ENCODE measurements at regions not wholly inside any gene's neighbourhood (a gene's known extent, or its start where the extent isn't known, plus 50 kb on each side); places are given as distances from the start of the nearest gene placed in this dataset.
"Not testable (repeated sequence)": the region's sequence is repeated elsewhere in the genome, so short reads cannot be mapped to it uniquely, and the experiment has no call there.

DNA sequence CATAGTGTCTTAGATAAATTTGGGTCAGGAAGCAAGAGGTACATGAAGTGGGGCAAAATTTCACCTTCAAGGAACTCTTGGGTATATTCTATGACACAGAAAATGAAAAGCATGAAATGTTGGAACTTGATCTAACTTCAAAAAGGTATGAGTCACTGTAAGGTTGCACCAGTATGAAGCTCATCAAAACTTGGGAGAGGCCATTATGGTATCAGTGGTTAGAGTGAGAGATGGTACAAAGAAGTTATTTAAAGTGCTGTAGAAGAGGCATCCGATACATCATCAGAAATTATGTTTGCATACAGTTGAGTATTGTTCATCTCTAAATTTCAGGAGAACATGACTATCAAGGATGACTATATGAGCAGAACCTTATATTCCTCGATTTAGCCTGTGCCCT, 302.9 kb upstream of the SUCLG2 start:
- no peak for DNase-seq (ENCODE audit: low read depth in 2 of 2)

DNA sequence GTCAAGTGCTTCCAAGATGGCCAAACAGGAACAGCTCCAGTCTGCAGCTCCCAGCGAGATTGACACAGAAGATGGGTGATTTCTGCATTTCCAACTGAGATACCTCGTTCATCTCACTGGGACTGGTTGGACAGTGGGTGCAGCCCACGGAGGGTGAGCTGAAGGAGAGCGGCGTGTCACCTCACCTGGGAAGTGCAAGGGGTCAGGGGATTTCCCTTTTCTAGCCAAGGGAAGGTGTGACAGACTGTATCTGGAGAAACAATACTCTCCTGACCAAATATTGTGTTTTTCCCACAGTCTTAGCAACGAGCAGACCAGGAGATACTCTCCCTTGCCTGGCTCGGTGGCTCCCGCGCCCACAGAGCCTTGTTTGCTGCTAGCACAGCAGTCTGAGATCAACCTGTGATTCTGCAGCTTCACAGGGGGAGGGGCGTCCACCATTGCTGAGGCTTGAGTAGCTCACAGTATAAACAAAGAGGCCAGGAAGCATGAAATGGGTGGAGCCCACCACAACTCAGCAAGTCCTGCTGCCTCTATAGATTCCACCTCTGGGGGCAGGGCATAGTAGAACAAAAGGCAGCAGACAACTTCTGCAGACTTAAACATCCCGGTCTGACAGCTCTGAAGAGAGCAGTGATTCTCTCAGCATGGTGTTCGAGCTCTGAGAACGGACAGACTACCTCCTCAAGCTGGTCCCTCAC, 293.5 kb upstream of the SUCLG2 start:
- DNase-seq (ENCODE audit: low read depth in 2 of 2), result peak; percentile 14 to 21

DNA sequence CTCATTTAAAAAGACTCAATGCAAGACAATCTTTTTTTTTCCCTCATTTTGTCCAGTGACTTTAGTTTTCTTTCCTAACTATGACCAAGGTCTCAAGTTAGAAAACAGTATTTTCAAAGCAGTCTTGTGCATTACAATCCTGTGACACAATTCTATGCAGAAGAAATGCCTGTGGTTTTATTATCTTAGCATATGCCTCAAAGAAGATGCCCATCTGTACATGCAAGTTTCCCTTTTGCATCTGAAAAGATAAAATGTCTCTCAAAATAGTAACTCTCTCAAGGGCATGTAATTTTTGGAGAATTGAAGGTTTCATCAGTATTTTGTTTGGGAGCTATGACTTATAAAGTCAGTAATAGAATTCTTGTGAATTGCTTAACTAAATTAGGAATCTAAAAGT, 292.0 kb upstream of the SUCLG2 start:
- no peak for DNase-seq (ENCODE audit: low read depth in 2 of 2)

DNA sequence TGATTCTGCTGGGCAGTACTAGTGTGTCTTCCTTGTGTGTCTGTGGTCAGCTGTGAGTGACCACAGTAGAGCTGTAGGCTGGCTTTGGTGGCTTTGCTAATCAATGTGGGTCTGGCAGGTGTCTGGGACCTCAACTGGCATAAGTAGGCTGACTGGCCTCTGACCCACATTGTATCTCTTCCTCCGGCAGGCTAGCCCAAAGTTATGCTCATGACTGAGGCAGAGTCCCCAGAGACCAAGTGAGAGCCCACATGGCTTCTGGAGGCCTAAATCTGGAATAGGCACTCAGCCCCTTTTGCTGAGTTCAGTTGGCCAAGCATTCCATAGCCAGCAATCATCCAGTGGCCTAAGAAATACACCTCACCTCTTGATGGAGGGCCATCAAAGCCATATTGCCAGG, 289.1 kb upstream of the SUCLG2 start:
- no peak for DNase-seq (ENCODE audit: low read depth in 2 of 2)

DNA sequence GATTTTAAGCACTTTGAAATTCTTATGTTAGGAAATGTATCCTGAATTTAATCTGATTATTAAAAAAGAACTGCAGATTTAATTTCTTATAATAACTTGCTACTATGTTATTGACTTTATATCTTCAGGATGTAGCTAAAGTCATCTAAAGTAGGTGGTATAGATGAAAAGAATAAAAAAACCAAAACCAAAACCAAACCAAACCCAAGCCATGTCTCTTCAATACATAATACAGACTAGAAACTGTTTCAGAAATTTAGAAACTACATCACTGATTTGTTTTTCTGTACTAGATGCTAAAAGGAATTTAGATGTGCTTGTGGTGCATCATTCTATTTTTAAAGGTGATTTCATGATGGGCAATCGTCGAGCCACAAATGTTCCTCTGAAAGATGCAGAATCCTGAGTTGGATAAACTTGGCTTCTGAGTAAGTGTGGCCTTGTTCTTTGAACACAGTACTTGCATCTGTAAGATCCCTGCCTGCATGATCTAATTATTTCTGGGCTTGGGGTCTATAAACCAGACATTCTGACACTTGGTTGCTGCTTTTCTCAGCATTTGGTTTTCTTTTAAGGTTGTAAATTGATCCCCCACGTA, 287.1 kb upstream of the SUCLG2 start:
- DNase-seq (ENCODE audit: low read depth in 2 of 2), result no peak

DNA sequence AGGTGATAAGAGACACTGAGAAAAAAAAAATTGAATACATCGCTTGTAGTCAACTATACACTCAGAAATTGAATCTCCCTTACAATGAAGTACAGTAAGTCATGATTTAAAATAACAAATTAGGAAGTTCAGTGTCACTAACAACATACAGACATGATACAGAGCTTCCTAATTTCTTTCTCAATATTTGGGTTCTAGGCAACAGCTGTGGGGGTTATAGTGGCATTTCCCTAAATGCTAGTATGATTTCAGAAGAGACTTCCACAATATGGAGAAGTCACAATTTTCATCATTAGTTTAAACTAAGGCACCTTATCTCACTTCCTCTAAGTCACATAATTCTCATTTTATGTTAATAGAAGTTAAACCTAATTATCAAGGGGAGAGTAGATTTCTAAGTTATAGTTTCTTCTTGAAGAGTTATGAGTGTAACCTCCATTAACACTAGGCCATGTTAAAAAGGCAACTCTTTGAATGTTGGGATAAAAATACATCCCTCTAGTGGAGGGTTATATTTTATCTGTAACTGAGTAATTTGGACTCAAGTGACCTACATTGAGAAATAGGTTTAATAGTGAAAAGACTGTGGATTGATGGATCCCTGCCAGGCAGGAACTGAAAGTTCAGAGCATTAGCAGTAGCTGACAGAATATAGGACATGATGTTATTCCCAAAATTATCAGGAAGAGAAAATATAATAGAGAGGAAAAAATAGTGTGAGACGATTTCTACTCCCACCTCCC, 286.0 kb upstream of the SUCLG2 start:
- no peak for DNase-seq (ENCODE audit: low read depth in 2 of 2)

DNA sequence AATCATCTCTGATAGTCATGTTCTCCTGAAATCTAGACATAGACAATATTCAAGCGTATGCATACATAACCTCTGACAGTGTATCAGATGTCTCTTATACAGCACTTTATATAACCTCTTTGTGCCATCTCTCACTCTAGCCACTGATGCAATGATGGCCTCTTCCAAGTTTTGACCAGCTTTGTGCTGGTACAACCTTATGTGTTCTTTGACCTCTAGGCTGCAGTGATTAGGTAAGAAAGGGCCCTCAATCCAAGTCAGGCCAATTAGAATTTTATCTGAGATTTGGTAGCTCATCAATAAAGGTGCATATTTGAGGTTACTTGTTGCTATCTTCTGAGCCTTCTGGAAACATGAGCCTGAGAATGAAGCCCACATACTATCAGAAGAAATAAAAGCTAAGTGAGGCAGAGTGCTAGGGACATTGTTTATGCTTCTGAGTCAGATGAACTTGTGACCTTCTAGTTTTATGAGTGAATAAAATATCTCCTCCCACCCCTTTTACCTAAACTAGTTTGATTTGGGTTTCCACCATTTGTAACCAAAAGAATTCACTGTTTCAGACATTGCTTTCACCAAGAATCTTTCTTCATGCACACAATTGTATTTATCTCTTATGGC, 283.2 kb upstream of the SUCLG2 start:
- DNase-seq (ENCODE audit: low read depth in 2 of 2), result no peak

DNA sequence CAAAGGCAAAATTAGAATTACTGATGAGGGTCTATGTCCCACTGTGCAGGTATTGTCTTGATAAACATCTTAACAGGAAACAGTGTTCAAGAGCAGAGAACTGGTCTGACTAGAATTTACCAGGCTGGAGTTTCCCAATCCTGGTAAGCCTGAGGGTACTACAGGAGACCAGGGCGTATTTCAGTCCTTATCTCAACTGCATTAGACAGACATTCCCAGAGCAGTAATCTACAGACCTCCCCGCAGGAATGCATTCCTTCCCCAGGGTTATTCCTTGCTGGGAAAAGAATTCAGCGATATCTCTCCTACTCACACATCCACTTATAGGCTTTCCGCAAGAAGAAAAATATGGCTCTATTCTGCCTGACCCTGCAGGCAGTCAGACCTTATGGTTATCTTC, 276.0 kb upstream of the SUCLG2 start:
- not testable (repeated sequence) for DNase-seq (ENCODE audit: low read depth in 2 of 2)

DNA sequence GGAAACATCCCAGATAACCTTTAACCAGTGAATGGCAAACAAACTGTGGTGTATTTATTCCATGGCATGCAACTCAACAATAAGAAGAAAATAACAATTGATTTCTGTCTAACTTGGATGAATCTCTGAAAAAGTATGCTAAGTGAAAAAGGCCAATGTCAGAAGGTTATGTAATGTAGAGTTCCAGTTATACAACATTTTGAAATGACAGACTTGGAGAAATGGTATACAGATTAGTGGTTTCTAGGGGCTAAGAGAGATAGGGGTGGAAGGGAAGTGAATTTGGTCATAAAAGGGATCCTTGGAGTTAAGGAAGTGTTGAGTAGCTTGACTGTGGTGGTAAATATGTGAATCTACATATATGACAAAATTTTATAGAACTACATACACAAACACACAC, 269.4 kb upstream of the SUCLG2 start:
- DNase-seq (ENCODE audit: low read depth in 2 of 2), result no peak

DNA sequence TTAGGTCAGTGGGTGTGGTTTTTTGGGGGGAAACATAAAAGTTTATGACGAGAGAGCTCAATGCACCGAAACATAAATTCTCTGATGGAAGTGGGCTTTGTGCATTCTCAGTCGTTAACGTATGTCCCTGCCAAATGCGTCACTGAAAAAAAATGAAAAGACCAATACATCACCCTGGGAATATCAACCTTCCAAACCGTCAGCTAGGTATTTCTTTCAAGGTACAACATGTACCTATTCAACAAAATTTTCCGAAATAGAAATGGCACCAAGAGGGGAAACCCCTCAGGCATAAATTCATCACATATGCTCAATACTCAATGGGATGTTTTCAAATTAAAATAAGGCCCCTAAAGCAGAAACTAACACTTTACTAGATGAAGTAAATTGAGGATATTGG, 266.6 kb upstream of the SUCLG2 start:
- no peak for DNase-seq (ENCODE audit: low read depth in 2 of 2)

DNA sequence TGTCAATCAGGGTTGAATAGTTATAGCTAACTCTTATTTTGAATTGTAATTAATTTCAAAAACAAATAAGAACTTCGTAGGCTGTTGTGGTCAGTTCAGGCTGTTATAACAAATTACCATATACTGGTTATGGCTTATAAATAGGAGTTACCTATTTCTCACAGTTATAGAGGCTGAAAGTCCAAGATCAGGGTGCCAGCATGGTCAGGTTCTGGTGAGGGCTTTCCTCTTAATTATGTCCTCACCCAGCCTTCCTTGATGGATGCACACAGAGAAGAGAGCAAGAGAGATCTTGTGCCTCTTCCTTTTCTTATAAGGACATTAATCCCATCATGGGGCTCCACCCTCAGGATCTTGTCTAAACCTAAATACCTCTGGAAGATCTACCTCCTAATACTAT, 265.9 kb upstream of the SUCLG2 start:
- no peak for DNase-seq (ENCODE audit: low read depth in 2 of 2)

DNA sequence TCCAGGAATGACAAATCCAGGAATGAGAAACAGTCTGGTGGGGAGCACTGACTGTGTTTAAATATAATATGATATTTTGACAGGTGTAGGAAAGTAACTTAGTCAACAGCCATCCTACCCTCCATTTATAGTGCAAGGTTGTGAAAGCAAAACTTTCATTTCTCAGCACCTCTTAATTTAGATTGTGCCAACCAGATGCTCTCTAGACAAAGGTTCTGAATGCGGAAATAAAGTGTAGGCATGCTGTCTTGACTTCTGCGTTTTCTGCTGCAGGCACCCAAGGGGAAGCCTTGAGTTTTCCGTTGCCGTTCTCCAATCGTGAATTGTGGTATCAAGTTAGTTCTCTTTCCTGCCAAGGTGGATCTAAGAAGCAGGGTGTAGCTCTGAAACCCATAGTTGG, 261.9 kb upstream of the SUCLG2 start:
- DNase-seq (ENCODE audit: low read depth in 2 of 2), result no peak

DNA sequence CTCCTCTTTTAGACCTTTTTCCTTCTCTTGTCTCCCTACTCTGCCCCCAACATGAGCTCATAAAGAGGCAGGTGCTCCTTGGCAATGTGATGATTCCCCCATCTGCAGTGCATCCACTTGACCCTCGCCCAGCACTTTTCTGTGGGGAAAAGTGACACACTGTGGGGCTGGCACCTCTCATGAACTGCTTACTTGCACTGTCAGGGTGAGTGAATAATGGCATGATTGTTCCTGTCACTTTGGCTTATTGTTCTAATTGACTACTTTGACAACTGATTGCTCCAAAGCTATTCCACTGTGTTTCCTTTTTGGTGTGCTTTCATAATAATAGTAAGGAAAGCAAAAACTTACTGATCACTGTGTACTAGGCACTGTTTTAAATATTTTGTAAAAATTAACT, 253.3 kb upstream of the SUCLG2 start:
- no peak for DNase-seq (ENCODE audit: low read depth in 2 of 2)

DNA sequence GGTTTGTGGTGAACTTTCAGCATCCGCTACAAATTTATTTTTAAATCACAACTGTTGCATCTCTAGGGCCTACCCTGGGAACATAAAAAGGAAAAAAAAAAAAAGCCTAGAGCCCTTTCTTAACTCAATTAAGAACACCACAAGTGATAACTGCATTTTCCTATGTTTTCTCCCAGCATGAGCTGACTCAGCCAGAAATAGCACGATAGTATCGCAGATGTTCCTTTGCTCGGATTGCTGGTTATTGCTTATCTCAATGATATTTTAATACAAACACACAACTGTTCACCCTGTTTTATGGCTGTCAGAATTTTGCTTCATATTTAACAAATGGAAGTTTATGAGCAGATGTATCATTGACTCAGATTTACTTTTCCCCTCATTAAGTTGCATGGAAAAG, 251.8 kb upstream of the SUCLG2 start:
- no peak for DNase-seq (ENCODE audit: low read depth in 2 of 2)

DNA sequence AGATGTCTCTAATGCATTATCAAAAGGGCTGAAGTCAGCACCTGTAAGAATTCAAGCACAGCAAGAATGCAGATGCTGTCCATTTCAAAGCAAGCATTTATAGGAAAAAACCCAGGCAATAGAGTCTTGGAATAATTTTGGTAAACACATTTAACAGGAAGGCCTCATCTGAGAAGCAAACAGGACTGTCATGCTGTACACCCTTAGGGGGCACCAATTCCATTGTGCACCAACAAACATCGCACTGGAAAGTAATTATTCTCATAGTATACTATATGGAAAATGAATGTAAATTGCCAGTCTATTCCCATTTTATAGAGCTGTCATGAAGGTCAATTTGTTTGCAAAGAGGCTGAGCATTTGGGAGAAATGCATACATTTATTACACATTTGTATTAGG, 247.3 kb upstream of the SUCLG2 start:
- no peak for DNase-seq (ENCODE audit: low read depth in 2 of 2)

DNA sequence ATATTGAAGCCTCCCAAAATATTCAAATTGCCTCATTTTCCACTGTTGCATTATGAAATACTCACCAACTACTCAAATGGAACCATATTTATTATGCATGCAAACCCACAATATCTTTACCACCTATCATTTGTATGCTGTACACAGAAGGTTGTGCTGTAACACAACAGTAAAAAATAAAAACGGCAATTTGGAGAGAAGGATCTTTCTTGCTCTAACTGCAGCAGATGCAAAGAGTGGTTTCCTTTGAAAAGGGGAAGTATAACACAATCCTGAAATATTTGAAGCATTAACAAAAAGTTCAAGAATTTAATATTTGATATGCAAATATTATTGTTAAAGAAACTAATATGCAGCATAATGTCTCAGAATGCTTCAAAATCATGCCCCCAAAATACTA, 244.5 kb upstream of the SUCLG2 start:
- no peak for DNase-seq (ENCODE audit: low read depth in 2 of 2)

DNA sequence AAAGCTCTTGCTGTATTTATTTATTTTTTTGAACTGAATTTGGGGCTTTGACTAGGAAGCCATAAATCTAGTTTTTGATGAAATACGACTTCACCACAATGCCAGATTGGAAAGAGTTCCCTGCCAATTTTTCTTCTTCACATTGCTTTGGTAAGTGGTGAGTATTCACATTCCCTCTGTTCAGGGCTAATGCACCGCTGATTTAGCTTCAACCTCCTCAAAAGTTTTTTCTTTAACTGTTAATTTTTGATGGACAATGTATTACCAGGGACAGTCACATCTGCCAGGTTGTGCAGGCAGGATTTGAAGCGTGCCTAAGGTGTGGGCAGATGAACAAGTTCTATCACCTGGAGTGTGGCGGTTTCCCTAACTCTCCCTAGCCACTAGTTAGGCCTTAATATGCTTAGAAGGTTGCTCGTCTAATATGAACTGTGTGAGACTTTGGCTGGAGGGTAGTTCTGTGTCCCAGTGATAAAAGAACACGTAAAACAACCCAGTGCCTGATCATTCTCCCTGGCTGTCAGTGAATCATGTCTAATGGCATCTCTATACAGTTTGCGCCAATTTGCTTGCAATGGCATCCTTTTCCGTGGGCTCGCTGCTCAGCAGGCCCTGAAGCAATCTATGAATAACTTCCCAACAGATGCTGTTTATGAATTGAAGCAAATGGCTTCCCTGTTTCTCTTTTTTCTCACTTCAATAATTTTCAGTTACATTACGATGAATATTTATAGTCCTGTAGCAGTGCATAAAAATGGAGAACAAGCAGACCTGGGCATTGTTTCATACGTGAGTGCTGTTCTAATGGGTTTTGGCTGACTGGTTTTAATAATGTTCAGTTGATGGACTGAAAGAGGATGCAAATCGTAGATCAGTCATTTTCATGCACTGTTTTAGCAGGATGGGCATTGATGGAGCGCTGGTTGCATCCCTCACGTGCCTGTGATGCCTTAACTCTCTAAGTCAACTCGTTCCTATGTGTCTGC, 243.2 kb upstream of the SUCLG2 start:
- DNase-seq (ENCODE audit: low read depth in 2 of 2), result no peak

DNA sequence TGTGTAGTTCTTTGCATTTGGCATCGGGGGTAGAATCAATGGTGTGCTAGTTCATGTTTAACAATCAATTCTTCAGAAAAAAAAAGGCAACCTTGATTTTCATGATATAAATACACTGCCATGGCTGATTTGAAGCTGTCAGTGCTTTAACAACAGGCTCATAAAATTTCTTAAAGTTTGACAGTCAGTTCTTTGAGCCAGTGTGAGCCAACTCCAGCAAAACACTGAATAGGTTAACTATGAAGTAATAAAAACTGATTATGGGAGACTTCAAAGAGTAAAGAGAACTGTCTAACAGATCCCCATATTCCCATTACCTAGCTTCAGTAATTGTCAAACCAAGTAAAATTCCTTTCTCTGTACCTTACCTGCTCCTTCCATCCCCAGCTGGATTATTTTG, 241.7 kb upstream of the SUCLG2 start:
- DNase-seq (ENCODE audit: low read depth in 2 of 2), result no peak

DNA sequence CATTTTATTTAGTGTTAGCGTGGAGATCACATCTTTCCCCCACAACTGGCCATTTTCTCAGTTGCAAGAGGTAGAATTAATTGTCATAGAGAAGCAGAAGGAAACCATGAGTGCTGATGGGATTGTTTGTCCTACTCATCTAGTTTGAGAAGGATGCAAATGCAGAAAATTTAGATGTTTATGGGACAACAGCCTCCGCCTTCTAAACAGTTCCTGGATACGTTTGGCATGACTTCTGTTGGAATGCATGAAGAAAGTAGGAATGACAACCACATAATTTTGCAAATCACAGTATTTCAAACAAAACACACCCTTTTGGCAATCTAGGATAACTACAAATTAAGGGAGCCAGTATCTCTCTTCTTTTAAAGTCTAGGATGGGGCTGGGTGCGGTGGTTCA, 240.1 kb upstream of the SUCLG2 start:
- DNase-seq (ENCODE audit: low read depth in 2 of 2), result no peak

DNA sequence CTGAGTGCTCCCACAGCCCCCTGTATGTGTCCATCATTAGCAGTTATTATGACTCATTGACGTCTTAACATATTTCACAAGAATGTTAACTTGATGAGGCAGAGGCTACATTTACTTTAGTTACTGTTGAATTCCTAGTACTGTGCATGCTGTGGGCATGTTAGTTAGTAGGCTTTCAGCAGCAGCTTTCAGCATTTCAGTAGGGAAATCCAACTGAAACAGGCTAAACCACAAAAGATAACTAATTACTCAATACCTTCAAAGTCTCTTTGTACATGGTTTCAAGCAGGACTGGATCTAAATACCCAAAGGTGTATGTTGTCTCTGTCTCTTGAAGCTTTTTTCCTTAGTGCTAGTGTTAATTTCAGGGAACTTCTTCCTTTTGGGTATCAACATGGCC, 229.9 kb upstream of the SUCLG2 start:
- DNase-seq (ENCODE audit: low read depth in 2 of 2), result no peak

DNA sequence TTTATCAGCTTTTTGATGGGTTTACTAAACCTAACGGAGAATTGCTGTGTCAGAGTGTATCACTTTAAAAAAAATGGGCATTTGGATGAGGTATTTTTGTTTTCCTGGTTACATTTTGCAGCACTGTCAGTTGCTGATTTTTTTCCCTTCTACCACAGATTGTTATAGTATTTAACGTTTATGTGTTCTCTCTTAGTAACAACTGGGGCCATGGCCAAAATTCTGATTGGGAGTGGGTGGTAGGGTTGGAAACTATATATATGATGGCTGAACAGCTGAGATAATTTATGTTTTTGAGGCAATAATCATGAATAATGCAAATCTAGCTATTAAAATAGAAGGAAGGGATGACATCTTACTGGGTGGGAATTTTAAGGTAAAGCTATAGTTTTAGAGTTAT, 229.4 kb upstream of the SUCLG2 start:
- no peak for DNase-seq (ENCODE audit: low read depth in 2 of 2)

DNA sequence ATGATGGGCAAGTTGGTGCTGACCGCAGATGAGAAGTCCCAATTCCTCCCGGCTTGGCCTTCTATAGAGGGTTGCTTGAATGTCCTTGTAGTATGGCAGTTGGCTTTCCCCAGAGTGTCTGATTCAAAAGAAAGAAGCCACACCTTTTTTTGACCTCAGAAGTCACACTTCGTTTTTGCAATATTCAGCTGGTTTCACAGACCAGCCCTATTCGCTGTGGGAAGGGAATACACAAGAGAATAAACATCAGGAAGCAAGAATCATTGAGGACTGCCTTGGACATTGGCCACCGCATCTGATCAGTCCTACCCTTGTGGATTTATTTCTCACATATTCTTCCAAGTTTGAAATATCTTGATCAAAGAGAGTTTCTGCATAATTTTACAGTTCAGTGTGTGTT, 228.6 kb upstream of the SUCLG2 start:
- no peak for DNase-seq (ENCODE audit: low read depth in 2 of 2)

Data from stimulated activated CD8-positive, alpha-beta memory T cell treated with anti-CD3 and anti-CD28 coated beads, Interleukin-7, amount 100 ng/mL, for 1 hour (primary cell).